Activated T-cell treated with anti-CD3 and anti-CD28 coated beads, Interleukin-2, amount 50 U/mL, for 72 hours (primary cell): ENCODE measurements at regions not wholly inside any gene's neighbourhood (a gene's known extent, or its start where the extent isn't known, plus 50 kb on each side); places are given as distances from the start of the nearest gene placed in this dataset.

Experiments
- ATAC-seq, 2 donors: fragments of 150-1000 bp; cut with Tn5 transposase; replicated peaks in 1 of 2; 2 replicates each; pipeline ENCODE4 v1.10.0; 2021; ENCODE audit warnings: moderate library complexity in 2 of 2, mild to moderate bottlenecking in 1 of 2
- DNase-seq, 2 donors: peaks; one replicate each; pipeline ENCODE4 v3.0.0; 2021 to 2022; ENCODE audit warnings: mixed read lengths in 1 of 2
- H3K27ac Mint-ChIP-seq: one replicate; pipeline ENCODE4 v1.8.0; 2022; ENCODE audit warnings: mild to moderate bottlenecking, moderate library complexity, mixed read lengths
- H3K27me3 Mint-ChIP-seq: one replicate; pipeline ENCODE4 v1.8.0; 2022; ENCODE audit warnings: low read depth, mixed read lengths
- H3K36me3 Mint-ChIP-seq, 2 donors: one replicate each; pipeline ENCODE4 v1.8.0; 2022; ENCODE audit warnings: mixed read lengths in 2 of 2, mild to moderate bottlenecking in 1 of 2; ENCODE audit not compliant: insufficient read depth in 2 of 2
- H3K4me1 Mint-ChIP-seq: one replicate; pipeline ENCODE4 v1.8.0; 2022; ENCODE audit warnings: low read depth, mixed read lengths
- H3K4me3 Mint-ChIP-seq, 2 donors: one replicate each; pipeline ENCODE4 v1.8.0; 2022; ENCODE audit warnings: mild to moderate bottlenecking in 2 of 2, mixed read lengths in 2 of 2, moderate library complexity in 2 of 2
- H3K9me3 Mint-ChIP-seq, 2 donors: one replicate each; pipeline ENCODE4 v1.8.0; 2022; ENCODE audit warnings: mixed read lengths in 2 of 2

GRCh38 chr4:33161202-33161601 lies 2441.0 kb downstream of the PCDH7 start:
- ATAC-seq (no peak), DNase-seq (no peak)
- Mint-ChIP-seq H3K27me3 (no peaks in the 10 kb centered on the region), H3K9me3 (peaks cover 13 to 15% of the 10 kb centered on the region in 2 donors), H3K36me3 (peaks cover 0 to 8% of the 10 kb centered on the region in 2 donors), H3K4me1 (no peaks in the 10 kb centered on the region), H3K27ac (no peak overlapping the region), H3K4me3 (no peak overlapping the region)

GRCh38 chr4:33162122-33162521 lies 2442.0 kb downstream of the PCDH7 start:
- no peak for DNase-seq
- no peak for ATAC-seq
- peaks cover 12 to 13% of the 10 kb centered on the region in 2 donors for H3K9me3 Mint-ChIP-seq
- no peak overlapping the region for H3K27ac Mint-ChIP-seq
- no peaks in the 10 kb centered on the region for H3K4me1 Mint-ChIP-seq
- H3K4me3 Mint-ChIP-seq = no peak overlapping the region
- H3K27me3 Mint-ChIP-seq = no peaks in the 10 kb centered on the region
- peaks cover 0 to 7% of the 10 kb centered on the region in 2 donors for H3K36me3 Mint-ChIP-seq

GRCh38 chr4:33171873-33172525 lies 2451.8 kb downstream of the PCDH7 start:
- H3K4me1 Mint-ChIP-seq = no peaks in the 10 kb centered on the region
- H3K27ac Mint-ChIP-seq = no peak overlapping the region
- no peak overlapping the region for H3K4me3 Mint-ChIP-seq
- peaks cover 0 to 2% of the 10 kb centered on the region in 2 donors for H3K36me3 Mint-ChIP-seq
- DNase-seq = no peak
- H3K27me3 Mint-ChIP-seq = no peaks in the 10 kb centered on the region
- ATAC-seq = no peak
- peaks cover 3 to 7% of the 10 kb centered on the region in 2 donors for H3K9me3 Mint-ChIP-seq

- Mint-ChIP-seq H3K36me3 (no peaks in the 10 kb centered on the region), H3K9me3 (peaks cover 8 to 10% of the 10 kb centered on the region in 2 donors), H3K4me1 (no peaks in the 10 kb centered on the region), H3K27me3 (no peaks in the 10 kb centered on the region), H3K4me3 (no peak overlapping the region), H3K27ac (no peak overlapping the region)
- no peak for ATAC-seq
- DNase-seq = no peak
These were observed 2456.4 kb downstream of the PCDH7 start for GRCh38 chr4:33176566-33176965.

GRCh38 chr4:33184657-33185290 lies 2464.6 kb downstream of the PCDH7 start:
- Mint-ChIP-seq H3K36me3 (peaks cover 0 to 2% of the 10 kb centered on the region in 2 donors), H3K4me1 (no peaks in the 10 kb centered on the region), H3K9me3 (peaks cover 5 to 16% of the 10 kb centered on the region in 2 donors), H3K4me3 (no peak overlapping the region), H3K27me3 (no peaks in the 10 kb centered on the region), H3K27ac (no peak overlapping the region)
- ATAC-seq (no peak), DNase-seq (no peak)

- Mint-ChIP-seq H3K27ac (no peak overlapping the region), H3K27me3 (no peaks in the 10 kb centered on the region), H3K36me3 (peaks cover 0 to 2% of the 10 kb centered on the region in 2 donors), H3K4me3 (no peak overlapping the region), H3K4me1 (no peaks in the 10 kb centered on the region), H3K9me3 (peaks cover 0 to 9% of the 10 kb centered on the region in 2 donors)
- DNase-seq (no peak), ATAC-seq (no peak)
These were observed 2466.9 kb downstream of the PCDH7 start for GRCh38 chr4:33187035-33187434.

- DNase-seq = no peak
- Mint-ChIP-seq H3K27ac (no peak overlapping the region), H3K4me3 (no peak overlapping the region), H3K9me3 (peaks cover 1 to 5% of the 10 kb centered on the region in 2 donors), H3K27me3 (no peaks in the 10 kb centered on the region), H3K36me3 (no peaks in the 10 kb centered on the region), H3K4me1 (no peaks in the 10 kb centered on the region)
- no peak for ATAC-seq
These were observed 2468.6 kb downstream of the PCDH7 start for GRCh38 chr4:33188733-33189132.

- Mint-ChIP-seq H3K27me3 (no peaks in the 10 kb centered on the region), H3K9me3 (peaks cover 1 to 5% of the 10 kb centered on the region in 2 donors), H3K27ac (no peak overlapping the region), H3K4me3 (no peak overlapping the region), H3K4me1 (no peaks in the 10 kb centered on the region), H3K36me3 (no peaks in the 10 kb centered on the region)
- DNase-seq = no peak
- ATAC-seq = no peak
These were observed 2469.0 kb downstream of the PCDH7 start for GRCh38 chr4:33189169-33189568.

- no peak overlapping the region for H3K27ac Mint-ChIP-seq
- H3K27me3 Mint-ChIP-seq = no peaks in the 10 kb centered on the region
- H3K4me1 Mint-ChIP-seq = no peaks in the 10 kb centered on the region
- H3K36me3 Mint-ChIP-seq = no peaks in the 10 kb centered on the region
- no peak for DNase-seq
- H3K9me3 Mint-ChIP-seq = peaks cover 2 to 4% of the 10 kb centered on the region in 2 donors
- H3K4me3 Mint-ChIP-seq = no peak overlapping the region
- ATAC-seq = no peak
These were observed 2472.9 kb downstream of the PCDH7 start for GRCh38 chr4:33193109-33193508.

- no peak for DNase-seq
- Mint-ChIP-seq H3K27ac (no peak overlapping the region), H3K27me3 (no peaks in the 10 kb centered on the region), H3K4me1 (no peaks in the 10 kb centered on the region), H3K4me3 (no peak overlapping the region), H3K36me3 (no peaks in the 10 kb centered on the region), H3K9me3 (peaks cover 8 to 14% of the 10 kb centered on the region in 2 donors)
- no peak for ATAC-seq
These were observed 2480.2 kb downstream of the PCDH7 start for GRCh38 chr4:33200377-33200776.

GRCh38 chr4:33218238-33218637 lies 2498.1 kb downstream of the PCDH7 start:
- no peak for DNase-seq
- Mint-ChIP-seq H3K27me3 (no peaks in the 10 kb centered on the region), H3K9me3 (peaks cover 7 to 10% of the 10 kb centered on the region in 2 donors), H3K36me3 (no peaks in the 10 kb centered on the region), H3K4me3 (no peak overlapping the region), H3K27ac (no peak overlapping the region), H3K4me1 (no peaks in the 10 kb centered on the region)
- ATAC-seq = no peak

- ATAC-seq (no peak), DNase-seq (no peak)
- Mint-ChIP-seq H3K27ac (no peak overlapping the region), H3K27me3 (no peaks in the 10 kb centered on the region), H3K36me3 (peaks cover 2% of the 10 kb centered on the region in 2 donors), H3K4me3 (no peak overlapping the region), H3K4me1 (no peaks in the 10 kb centered on the region), H3K9me3 (peaks cover 5 to 9% of the 10 kb centered on the region in 2 donors)
These were observed 2506.0 kb downstream of the PCDH7 start for GRCh38 chr4:33226133-33226532.

GRCh38 chr4:33226783-33227182 lies 2506.6 kb downstream of the PCDH7 start:
- Mint-ChIP-seq H3K9me3 (peaks cover 5 to 7% of the 10 kb centered on the region in 2 donors), H3K4me1 (no peaks in the 10 kb centered on the region), H3K4me3 (no peak overlapping the region), H3K27me3 (no peaks in the 10 kb centered on the region), H3K27ac (no peak overlapping the region), H3K36me3 (peaks cover 2 to 3% of the 10 kb centered on the region in 2 donors)
- ATAC-seq = no peak
- no peak for DNase-seq

GRCh38 chr4:33255094-33255493 lies 2534.9 kb downstream of the PCDH7 start:
- no peak for DNase-seq
- no peak overlapping the region for H3K4me3 Mint-ChIP-seq
- H3K27ac Mint-ChIP-seq = no peak overlapping the region
- no peaks in the 10 kb centered on the region for H3K4me1 Mint-ChIP-seq
- no peaks in the 10 kb centered on the region for H3K27me3 Mint-ChIP-seq
- H3K36me3 Mint-ChIP-seq = no peaks in the 10 kb centered on the region
- no peak for ATAC-seq
- peaks cover 9 to 11% of the 10 kb centered on the region in 2 donors for H3K9me3 Mint-ChIP-seq
